HG03460 (cell line): ENCODE measurements at regions not wholly inside any gene's neighbourhood (a gene's known extent, or its start where the extent isn't known, plus 50 kb on each side); places are given as distances from the start of the nearest gene placed in this dataset.
"Not testable (repeated sequence)": the region's sequence is repeated elsewhere in the genome, so short reads cannot be mapped to it uniquely, and the experiment has no call there.

Experiments
- ATAC-seq: cut with Tn5 transposase; IDR thresholded peaks from one replicate; pipeline ENCODE4 v1.9.1; 2021; ENCODE audit not compliant: unreplicated experiment

DNA sequence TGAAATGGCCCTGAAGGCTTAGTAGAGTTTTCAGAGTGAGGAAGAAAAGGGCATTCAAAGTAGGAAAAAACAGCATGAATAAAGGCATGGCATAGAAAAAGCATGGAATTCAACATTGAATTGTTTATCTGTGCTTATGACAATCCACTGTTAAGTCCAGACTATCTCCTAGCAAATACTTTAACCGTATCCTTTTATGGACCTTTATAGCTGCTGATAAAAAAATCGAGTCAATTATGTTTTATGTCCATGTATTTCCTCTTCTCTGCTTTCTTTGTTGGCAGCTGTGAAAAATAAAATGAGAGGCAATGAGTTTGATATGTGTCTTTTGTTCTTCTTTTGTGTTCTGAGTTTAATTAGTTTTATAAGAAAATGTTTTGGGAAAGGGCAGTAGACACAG lies 70.4 kb downstream of the TDRD15 start:
- ATAC-seq, result no peak

DNA sequence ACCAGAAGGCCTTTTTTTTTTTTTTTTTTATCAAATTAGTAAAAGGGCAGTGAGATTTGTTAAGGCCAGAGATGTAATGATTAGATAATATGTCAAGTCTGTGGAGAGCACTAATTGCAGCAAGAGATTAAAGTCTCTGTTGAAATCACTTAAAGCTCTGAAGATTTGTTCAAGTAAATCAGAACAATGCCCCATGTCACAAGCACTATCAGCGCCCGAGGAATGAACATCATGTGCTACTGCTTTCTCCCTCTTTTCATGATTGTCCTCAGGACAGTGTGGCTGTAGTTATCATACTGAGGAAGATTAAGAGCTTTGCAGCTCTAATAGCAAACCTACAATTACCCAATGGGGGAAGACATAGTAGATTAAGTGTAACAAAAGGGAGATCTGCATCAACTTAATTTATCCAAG lies 71.1 kb downstream of the TDRD15 start:
- ATAC-seq, result no peak

DNA sequence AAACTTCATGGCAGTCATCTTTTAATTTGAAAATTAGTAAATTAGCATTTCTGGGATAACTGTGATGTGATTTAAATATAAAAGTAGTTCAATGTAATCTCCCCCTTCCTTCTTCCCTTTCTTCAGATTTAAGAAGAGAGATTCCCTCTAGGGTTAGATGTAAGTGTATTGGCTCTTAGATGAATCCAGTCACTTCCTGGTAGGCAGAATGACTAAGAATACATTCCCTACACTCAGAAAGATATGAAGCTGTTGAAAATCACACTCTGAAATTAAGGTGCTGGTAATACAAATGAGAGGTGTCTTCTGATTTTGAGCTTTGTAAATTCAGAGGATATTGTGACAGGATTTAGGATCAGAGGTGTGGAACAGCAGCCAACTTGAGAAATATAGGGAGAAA lies 71.6 kb downstream of the TDRD15 start:
- no peak for ATAC-seq

DNA sequence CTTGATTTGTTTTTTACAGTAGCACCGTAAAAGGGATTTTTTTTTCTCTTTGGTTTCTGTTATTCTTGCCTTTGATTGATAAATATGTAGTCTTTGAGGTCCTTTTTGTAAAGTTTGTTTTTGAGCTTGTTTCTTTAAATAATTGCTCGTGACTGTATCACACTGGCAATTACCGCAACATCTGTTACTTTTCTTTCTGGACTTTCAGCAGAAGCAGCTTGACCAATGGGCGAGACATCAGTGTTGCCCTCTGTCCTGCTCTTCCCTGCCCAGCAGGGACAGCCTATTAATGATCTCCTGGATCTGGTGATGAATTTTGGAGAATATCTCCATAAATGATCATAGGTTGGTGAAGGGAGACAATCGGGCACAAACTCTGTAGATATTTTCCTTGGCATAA lies 74.9 kb downstream of the TDRD15 start:
- ATAC-seq, result no peak

DNA sequence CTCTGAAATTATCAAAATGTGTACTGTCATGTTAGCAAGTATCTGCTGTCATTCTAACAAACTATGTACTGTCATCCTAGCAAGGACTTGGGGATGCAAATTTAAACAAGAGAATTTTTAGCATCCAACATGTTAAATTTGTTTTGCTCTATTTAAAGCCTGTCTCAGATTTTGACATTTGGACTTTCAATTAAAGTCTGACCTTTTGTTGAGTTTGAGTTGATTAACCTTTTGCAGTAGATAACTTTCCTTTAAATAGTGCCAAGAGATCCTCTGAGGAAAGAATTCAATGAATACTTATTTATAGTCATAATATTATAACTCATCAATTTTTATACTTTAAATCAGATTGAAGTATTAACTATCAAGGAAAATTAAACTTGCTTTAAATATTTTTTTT lies 80.2 kb downstream of the TDRD15 start:
- no peak for ATAC-seq

DNA sequence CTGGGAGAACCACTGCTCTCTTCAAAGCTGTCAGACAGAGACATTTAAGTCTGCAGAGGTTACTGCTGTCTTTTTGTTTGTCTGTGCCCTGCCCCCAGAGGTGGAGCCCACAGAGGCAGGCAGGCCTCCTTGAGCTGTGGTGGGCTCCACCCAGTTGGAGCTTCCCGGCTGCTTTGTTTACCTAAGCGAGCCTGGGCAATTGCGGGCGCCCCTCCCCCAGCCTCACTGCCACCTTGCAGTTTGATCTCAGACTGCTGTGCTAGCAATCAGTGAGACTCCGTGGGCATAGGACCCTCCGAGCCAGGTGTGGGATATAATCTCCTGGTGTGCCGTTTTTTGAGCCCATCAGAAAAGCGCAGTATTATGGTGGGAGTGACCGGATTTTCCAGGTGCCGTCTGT lies 90.3 kb downstream of the TDRD15 start:
- ATAC-seq, result not testable (repeated sequence)

DNA sequence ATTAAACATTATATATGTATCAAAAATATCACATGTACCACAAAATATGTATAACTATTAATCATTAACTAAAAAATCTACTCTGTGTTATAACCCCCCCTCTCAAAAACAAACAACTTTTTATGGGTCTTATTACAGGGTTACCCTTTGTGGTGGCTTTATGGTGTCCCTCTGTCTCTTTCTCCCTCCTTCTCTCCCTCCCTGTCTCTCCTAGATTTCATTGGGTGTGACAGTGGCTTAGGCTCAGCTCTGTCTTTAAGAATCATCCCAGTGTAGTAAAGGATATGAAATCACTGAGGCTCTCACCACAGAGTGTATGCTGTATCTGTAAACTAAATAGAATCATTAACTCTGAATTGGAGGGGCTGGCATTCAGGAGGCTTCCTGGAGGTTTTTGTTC lies 93.7 kb downstream of the TDRD15 start:
- no peak for ATAC-seq

DNA sequence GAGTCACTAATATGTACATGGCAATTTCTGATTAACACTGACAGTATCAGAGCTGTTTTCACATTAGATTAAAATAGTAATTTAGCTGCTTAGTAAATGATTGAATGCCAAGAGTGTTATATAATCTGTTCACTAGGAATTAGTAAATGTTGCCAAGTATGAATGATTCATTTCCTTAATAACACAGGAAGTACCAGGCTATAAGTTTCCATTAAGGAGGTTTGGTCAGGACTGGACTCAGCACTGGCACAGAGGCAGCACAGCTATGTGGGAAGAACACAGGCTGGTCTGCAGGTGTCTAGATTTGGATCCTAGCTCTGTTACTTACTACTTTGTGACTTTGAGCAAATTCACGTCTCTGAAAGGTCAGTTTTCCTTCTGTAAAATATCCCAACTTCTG lies 97.2 kb downstream of the TDRD15 start:
- no peak for ATAC-seq

DNA sequence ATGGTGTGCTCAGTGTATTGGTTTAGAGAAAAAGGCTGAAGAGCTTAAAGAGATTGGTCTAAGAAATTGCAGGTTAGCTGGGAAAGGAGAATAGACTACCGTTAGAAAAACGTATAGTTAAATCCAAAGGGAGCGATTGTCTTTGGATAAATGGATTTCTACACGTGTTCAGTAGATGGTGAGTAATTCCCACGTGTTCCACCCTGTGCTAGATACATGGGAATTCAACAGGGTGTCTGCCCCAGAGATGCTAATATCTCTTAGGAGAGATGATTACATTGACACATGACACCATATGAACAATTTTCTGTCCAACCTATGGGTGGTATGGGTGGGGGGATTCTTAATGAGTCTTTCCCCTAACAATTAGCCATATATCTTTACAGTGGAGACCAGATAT lies 99.8 kb downstream of the TDRD15 start:
- no peak for ATAC-seq

DNA sequence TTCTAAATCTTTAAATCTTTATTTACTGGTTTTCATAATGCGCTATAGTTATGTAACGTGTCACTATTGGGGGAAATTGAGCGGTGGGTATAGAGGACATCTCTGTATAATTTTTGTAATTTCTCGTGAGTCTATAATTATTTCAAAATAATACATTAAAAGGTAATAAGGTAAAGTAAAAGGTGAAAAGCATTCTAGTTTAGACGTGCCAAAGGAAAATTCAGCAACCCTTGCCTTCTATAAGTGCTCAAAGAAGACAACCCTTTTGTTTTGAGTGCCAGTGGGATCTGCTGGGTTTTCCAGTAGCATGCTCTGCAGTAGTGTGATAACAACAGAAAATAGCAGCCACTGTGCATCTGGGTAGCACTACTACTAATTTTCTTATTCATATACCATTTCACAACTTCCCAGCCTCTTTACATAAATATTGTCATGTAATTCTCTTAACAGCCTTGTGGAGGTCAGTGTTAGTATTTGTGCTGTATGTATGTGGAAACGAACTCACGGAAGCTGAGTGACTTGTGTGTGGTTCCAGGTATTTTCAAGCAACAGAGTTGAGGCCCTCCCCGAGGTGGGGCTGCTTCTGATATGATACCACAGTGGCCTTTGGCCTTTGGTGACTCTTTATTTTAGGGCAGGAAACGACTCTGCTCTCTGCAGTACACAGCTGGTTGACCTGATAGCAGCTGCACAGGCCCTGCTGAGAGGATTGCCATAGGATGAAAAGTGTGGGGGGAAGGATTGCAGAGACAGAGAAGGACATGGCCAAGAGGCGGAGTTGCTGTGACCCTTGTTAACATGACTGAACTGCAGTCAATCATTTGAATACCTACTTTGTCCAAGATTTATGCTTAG lies 104.5 kb downstream of the TDRD15 start:
- ATAC-seq, result no peak

DNA sequence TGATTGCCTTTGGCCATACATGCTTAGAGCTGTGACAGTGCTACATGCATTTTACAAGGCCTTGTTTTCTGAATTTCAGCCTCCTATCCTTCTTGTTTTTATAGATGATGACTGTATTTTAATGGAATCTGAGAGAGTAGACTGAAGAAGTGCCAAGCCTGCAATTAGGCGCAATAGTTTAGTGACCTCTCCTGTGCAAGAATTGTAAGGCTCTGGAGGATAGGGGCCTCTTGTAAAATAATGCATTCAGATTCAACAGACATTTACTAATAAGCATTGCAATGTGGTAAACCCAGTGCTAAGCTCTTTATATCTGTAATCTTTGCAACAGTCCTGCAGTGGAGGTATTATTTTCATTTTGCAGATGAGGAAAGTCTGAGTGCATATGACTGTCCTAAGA lies 105.5 kb downstream of the TDRD15 start:
- ATAC-seq, result no peak

DNA sequence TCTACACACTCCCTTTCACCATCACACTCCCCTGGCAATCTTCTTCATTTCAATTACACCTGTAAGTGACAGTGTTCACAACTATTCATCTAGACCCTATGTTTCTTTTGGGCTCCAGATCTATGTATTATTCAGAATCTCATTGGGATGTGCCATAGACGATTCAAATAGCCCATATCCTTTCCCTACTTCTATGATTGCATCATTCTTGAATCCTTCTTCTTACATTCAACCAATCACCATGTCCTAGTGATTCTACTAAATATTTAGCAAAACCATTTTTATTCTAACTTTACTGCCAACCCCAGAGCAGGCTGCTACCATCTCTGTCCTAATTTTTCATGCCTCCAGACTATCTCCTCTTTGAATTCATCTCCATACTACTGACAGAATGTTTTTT lies 106.4 kb downstream of the TDRD15 start:
- no peak for ATAC-seq

DNA sequence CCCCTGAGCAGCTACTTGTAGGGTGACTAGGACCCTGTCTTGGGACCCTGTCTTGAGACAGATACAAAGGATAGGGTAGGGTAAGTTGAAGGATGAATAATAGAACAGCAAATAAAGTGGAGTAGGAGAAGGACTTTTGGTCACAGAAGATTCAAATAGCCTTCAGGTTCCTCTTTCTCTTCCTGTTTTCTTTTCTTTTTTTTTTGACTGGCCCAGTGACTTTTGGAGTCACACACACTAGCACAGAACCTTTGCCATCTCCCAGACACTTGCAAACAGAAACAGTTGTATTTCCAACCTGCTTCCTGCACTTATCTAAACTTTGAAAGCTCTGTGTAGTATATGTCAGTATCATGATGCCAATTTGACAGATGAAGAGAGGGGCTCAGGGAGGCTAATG lies 108.2 kb downstream of the TDRD15 start:
- ATAC-seq, result no peak

DNA sequence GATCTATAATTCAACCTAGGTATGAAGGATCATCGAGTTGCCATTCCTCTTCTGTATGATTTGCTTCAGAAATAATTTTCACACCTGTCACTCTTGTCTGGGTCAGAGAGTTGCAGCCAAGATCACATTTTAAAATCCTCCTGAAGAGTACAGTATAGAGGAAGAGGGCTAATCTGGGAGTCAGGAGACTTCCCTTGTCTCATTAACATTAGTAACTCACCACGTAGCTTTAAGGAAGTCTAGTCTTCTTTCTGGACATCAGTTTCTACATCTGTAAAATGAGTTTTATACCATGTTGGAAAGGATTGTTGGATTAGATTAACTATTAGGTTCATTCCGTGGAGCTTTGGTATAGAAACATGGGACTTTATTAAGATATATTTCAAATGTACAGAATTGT lies 109.4 kb downstream of the TDRD15 start:
- ATAC-seq, result no peak

DNA sequence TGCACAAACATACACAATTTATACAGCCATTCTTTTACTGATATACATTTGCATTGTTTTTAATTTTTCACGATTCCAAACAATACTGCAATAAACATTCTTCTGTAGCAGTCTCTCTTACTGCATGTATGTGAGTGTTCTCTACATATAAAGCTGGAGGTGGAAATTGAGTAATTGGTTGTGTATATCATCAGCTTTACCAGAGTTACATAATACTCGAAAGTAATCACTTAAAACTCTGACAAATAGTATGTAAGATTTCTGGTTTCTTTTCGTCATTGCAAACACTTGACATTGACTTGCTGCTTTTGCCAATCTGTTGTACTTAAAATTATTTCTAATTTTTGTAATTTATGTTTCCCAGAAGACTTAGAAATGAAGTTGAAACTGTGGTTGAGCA lies 110.2 kb downstream of the TDRD15 start:
- no peak for ATAC-seq

DNA sequence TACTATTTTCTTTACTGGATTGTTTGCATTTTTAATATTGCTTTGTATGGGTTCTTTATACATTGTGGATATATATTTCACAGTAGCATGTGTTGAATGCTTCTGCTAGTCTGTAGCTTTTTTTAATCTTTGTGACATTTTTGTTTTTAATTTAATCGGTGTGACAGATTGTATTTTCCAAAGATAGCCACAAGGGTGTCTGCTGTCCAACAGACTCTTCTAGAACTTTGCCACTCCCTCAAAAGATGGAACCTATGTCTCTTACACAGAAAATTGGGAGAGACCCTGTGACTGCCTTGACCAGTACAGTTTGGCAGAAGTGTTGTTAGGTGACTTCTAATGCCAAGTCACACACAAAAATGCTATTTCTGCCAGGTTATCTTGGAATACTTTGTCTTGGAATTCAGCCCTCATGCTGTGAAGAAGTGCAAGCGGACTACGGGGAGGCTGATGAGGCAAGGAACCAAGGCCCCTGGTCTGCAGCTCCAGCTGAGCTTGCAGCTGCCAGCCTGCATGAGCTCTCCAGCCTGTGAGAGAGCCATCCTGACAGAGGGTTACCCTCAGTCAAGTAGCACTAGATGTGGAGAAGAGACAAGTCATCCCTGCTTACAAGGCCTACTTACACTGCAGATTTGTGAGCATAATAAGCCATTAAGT lies 110.8 kb downstream of the TDRD15 start:
- no peak for ATAC-seq

DNA sequence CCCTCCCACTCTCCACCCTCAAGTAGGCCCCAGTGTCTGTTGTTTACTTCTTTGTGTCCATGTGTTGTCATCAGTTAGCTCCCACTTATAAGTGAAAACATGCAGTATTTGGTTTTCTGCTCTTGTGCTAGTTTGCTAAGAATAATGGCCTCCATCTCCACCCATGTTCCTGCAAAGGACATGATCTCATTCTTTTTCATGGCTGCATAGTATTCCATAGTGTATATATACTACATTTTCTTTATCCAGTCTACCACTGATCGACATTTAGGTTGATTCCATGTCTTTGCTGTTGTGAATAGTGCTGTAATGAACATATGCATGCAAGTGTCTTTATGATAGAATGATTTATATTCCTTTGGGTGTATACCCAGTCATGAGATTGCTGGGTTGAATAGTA lies 116.0 kb downstream of the TDRD15 start:
- not testable (repeated sequence) for ATAC-seq

DNA sequence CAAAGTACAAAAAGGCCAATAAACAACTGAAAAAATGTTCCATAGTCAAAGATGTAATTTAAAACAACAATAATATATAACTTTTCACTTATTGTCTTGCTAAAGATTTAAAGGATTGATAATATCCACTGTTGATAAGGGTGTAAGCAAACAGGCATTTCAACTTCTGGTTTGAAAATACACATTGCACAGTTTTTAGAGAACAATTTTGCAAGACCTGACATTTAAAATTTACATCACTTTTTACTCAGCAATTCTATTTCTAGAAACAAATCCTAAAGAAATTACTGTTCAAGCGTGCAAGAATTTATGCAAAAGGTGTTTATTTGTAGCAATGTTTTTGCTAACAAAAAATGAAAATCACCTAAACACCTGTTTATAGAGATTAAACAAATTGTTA lies 120.4 kb downstream of the TDRD15 start:
- ATAC-seq, result no peak

DNA sequence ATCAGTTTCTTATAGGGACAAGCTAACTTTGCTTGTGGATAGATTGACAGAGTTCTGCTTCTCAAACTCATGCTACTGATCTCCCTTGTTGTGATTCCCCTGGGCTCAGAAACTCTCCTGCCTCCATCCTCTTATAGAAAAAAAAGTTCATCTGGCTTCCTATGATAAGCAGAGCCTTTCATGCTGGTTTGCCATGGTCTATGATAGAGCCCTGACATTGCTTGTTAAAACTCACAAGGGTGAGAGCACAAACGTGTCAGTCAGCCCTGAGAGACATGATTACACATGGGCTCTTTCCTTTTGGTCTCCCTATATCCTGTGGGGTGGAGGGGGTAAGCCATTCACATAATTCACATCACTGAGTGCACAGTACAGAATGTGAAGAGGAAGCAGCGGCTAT lies 121.8 kb downstream of the TDRD15 start:
- no peak for ATAC-seq

DNA sequence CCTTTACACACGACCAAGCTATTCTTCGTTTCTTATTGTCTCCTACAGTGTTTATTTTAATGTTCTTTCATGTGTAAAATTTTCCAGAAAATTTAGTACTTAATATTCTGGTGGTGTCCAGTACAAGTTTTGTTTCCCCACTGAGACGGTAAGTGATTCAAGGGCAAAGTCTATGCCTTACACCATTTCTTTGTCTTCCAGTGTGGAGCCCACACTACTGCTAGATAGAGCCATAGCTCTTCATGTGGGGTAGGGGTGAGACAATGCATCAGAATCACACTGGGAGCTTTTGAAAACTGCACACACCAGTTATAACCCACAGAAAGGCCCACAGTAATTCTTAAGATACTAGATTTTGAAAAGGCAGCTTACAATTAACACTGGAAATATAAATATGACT lies 125.6 kb downstream of the TDRD15 start:
- no peak for ATAC-seq

DNA sequence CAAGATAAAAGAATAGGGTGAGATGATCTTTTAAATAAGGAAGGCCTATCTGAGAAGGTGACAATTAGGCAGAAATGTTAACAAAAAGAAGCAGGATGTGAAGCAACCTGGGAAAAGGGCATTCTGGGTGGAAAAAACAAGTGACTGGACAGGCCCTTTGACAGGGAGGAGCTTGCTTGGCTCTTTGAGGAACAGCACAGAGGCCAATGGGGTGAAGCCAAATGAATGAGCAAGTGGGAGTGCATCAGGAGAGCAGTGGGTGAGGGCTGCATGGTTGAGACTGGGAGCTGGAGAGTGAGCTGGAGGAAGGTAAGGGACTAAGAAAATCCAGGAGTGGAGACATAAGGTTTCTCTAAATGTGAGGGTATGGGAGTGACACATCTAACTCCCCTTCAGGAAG lies 126.9 kb downstream of the TDRD15 start:
- no peak for ATAC-seq

DNA sequence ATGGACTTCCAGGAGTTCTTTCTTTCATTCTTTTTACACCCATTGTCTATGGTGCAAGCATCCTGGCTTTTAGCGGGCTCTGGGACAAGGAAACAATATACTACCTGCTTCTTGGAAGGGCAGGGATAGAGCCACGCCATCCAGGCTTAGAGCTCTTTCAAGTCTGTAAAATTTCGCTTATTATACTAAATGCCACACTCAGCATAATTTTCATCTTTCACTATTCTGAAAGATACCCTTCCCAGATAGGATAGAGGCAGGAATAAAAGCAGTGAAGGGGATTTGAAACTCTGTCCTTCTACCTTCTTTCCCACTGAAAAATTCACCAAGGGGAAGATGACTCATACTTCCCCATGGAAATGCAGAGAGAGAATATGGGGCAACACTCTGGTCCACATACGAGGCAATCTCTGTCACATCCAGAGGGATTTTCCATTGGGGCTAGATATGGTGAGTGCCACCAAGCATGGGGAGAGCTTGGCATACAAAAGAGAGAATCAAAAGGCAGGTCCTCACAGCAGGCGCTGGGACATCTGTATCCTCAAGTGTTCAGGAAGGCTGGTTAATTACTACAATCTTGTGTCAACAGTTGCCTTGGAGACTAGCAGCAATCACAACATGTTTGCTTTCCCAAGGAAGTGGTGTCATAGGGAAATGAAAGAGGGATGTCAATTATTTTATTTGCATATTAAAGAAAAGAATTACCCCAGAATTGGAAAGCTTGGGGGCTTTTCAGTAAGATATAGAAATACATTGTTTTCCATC lies 127.6 kb downstream of the TDRD15 start:
- no peak for ATAC-seq
